ENCODE measurements at regions not wholly inside any gene's neighbourhood (a gene's known extent, or its start where the extent isn't known, plus 50 kb on each side); places are given as distances from the start of the nearest gene placed in this dataset.
"Not testable (repeated sequence)": the region's sequence is repeated elsewhere in the genome, so short reads cannot be mapped to it uniquely, and the experiment has no call there.

DNA sequence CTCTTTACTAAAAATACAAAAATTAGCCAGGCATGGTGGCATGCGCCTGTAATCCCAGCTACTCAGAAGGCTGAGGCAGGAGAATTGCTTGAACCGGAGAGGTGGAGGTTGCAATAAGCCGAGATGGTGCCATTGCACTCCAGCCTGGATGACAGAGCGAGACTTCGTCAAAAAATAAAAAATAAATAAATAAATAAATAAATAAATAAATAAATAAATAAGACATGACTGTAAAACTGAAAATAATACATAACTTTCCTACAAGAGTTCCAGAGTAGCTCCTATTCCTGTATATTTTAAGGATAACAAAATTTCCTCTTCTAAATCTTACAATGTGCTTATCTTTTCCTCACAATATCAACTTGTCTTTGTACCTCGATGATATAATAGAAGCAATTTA is 549.4 kb downstream of the TRAM1L1 start:
- DNase-seq: not testable (repeated sequence)

DNA sequence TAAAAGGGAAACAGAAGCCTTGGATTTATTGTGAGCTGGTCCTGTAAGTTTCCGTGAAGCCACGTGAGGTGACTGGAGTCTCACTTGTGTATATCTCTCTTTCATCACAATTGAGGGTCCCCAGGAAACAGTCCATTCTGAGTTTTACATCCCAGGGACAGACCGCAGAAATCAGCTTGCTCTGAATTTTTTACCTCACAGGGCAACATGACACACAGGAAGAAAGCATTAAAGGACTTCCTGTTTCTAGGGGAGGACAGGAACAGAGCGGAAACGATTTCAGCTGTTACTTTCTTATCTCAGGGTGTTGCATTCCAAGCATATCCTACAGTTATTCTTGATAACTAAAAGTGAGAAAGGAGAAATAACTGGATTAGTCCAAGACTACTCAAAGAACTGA is 553.5 kb downstream of the TRAM1L1 start:
- no peak for DNase-seq

DNA sequence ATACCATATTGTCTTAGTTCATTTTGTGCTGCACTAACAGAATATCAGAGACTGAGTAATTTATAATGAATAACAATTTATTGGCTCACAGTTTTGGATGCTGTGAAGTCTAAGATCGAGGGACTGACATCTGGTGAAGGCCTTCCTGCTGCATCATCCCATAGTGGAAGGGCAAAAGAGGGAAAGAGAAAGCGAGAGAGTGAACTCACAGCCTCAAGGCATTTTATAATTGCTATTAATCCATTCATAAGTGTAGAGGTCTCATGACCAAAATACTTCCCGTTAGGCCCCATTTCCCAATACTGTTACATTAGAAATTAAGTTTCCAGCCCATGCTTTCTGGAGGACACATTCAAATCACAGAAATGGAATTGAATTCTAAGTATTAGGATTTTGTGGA is 554.4 kb downstream of the TRAM1L1 start:
- no peak for DNase-seq

- DNase-seq: no peak
Measured at GRCh38 chr4:116530048-116530447, 555.3 kb downstream of the TRAM1L1 start.

GRCh38 chr4:116529129-116529528 is 556.2 kb downstream of the TRAM1L1 start:
- no peak for DNase-seq

DNA sequence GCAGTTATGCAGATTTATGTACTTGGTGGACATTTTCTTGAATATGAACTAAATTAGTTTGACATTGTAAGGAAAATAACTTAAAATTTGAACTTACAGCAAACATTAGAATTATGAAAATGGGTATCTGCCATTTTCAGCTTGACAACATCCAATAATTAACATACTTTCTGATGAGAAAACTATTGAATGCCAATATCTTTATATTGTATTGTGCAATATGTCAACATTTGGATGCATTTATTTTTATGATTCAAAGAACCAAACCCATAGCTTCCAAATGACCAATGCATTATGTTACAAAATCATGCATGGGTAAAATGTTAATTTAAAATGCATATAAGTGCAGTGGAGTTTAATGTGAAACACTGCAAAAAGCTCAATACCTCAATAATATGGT is 562.5 kb downstream of the TRAM1L1 start:
- DNase-seq: no peak

GRCh38 chr4:116520886-116521285 is 564.5 kb downstream of the TRAM1L1 start:
- DNase-seq: no peak

- no peak for DNase-seq
Measured at GRCh38 chr4:116516711-116517110, 568.7 kb downstream of the TRAM1L1 start.

GRCh38 chr4:116515959-116516358 is 569.4 kb downstream of the TRAM1L1 start:
- no peak for DNase-seq

GRCh38 chr4:116512552-116512951 is 572.8 kb downstream of the TRAM1L1 start:
- no peak for DNase-seq

DNA sequence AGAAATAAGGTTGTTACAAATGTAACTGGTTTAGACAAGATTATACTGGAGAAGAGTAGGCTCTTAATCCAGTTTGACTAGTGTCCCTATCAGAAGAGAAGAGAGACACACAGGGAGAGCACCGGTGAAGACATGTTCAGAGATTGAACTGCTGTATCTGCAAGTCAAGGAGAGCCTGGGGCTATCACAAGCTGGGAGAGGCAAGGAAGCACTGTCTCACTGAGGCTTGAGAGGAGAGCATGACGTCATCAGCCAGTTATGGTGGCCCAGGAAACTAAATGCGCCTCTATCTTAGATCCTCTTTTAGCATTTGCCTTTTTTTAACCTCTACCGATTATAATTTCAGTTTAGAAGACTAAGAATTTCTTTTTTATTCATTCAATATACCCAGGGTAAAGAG is 583.4 kb downstream of the TRAM1L1 start:
- no peak for DNase-seq

- DNase-seq: no peak
Measured at GRCh38 chr4:116500225-116500624, 585.2 kb downstream of the TRAM1L1 start.

- no peak for DNase-seq
Measured at GRCh38 chr4:116489739-116490138, 595.6 kb downstream of the TRAM1L1 start.

GRCh38 chr4:116486401-116486800 is 599.0 kb downstream of the TRAM1L1 start:
- DNase-seq: no peak

DNA sequence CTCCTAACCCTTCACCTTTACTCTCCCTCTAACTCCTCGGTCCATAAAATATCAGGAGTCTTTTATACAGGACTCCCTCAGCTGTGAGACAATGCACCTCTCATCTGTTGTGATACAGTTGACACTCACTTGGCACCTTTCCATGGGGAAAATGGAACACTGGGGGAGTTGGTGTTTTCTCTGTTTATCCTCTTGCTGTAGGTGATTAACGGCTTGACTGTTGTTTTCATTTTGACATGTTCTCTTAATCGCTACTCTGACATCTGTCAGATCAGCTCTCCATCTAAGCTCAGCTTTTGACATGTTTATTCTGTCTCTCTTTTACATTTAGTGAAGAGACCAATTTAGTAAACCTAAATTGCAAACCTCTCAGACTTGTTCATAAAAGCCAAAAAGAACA is 604.8 kb downstream of the TRAM1L1 start:
- DNase-seq: no peak

- no peak for DNase-seq
Measured at GRCh38 chr4:116478343-116478742, 607.0 kb downstream of the TRAM1L1 start.

- DNase-seq: no peak
Measured at GRCh38 chr4:116469582-116469981, 615.8 kb downstream of the TRAM1L1 start.

DNA sequence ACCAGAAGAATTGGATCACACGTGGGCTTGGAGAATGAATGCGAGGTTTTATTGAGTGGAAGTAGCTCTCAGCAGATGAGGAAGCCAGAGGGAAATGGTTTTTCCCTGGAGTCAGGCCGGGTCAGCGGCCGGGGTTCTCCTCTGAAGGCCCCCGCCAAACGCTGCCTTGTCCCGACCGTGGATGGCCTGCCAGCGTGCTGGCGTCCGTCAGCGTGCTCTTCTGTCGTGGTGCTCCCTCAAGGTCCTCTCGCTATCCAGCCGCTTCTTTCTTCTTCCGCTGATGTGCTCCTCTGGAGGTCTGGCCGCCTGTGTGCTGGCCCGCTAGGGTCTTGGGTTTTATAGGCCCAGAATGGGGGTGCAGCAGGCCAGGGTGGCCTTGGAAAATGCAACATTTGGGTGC is 632.2 kb downstream of the TRAM1L1 start:
- no peak for DNase-seq

DNA sequence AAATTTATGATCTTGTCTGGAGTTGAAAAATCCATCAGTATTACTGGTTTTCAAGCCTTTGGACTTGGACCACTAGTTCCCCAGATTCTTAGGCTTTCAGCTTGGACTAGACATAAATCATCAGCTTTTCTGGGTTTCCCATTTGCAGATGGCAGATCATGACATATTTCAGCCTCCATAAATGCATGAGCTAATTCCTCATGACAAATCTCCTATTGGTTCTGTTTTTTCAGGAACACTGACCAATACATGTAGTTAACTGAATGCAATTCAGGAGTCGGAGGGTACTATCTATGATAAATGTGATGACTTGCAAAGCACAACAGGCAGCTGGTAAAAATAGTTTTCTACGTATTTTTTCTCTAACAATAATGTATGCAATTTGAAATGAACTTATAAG is 635.6 kb downstream of the TRAM1L1 start:
- DNase-seq: no peak

DNA sequence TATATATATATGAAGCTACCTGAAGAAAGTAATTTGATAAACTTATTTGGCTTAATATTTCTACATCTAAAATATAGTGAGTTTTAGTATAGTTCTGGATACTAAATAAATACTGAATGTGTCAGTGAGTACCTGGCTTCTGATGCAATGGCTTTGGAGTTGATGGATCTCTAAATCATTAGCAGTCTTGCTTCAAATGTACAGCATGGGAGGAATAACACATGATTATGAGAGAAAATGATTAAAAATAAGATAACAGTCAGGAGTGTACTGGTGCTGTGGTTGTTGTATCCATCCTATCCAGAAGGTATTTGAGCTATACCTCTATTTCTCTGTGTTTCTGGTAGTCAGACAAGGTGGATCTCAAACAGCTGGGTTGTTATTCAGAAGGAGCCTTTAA is 641.3 kb downstream of the TRAM1L1 start:
- no peak for DNase-seq

DNA sequence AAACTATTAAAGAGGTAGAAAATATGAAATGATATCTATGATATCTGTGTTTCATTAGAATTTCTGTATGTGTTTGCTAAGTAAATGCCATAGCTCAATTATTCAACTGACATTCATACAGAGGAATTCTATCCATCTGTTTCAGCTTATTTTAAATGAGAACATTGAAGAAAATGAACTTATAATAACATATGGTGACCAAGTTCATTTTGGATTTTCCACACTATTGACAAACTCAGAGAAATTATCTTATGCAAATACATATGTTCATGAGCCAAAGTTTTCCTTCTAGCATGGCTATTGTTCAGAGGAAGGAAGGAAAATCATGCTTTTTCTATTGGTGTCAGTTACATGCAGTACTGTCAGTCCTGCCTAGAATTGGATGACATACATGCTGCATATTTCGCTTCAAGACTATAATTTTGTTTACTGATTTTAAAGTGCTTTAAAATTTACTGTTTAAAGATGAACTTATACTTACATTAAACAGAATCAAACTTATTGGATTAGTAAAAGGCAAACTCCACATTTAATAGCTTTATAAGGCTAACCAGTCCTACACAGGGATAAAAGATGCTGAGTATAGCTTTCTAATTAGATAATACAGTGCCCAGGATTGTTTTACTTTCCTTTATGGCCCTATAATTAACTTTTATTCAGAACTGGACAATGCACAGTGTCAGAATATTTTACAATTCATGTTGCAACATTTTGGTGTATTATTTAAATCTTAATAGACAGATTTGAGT is 646.2 kb downstream of the TRAM1L1 start:
- DNase-seq: no peak

DNA sequence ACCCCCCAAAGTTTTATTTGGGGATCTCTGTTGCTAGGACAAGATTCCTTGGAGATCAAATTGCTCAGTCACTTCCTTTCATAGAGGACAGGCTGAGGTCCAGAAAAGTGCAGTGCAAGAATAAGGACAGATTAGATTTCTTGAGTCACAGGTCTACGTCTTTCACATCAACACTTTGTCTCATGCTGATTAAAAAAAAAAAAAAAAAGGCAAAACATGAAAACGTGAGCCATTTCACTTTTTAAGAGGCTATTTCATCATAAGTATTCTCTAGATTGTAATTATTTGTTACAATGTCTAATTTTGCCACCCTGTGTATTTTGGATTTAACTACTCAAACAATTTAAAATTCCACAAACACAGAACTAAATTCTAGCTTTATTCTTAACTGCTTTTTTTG is 647.0 kb downstream of the TRAM1L1 start:
- no peak for DNase-seq

DNA sequence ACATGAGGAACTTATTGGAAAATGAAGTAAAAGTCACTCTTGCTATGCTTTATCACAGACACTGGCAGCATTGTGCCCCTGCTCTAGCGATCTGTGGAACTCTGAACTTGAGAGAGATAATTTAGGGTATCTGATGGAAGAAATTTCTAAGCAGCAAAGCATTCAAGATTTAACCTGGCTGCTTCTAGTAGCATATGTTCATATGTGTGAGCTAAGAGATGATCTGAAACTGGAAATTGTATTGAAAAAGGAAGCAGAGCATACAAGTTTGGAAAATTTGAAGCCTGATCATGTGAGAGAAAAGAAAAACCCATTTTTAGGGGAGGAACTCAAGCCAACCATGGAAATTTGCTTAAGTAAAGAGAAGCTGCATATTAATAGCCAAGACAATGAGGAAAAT is 657.7 kb downstream of the TRAM1L1 start:
- no peak for DNase-seq

- DNase-seq: no peak
Measured at GRCh38 chr4:116413222-116413621, 672.2 kb downstream of the TRAM1L1 start.

DNA sequence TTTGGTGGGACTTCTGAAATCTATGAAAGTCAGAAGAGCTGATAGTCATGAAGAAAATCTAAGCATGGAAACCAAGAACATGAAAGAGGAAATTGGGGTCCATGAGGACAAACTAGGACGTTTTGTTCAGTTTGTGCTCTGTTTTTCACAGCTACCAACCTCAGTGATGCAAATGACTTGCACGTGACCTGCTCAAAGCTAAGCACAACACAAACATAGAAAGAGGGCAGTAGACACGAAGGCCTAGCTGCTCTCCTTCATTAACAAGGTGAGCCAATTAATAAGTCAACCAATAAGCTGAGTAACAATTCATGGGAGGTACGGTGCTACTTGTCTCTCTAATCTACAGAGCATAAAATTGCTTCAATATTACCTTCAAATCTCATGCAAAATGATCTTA is 684.1 kb downstream of the TRAM1L1 start:
- DNase-seq: no peak

Measured in NCI-H1092 (cell line).